ENCODE measurements at regions not wholly inside any gene's neighbourhood (a gene's known extent, or its start where the extent isn't known, plus 50 kb on each side); places are given as distances from the start of the nearest gene placed in this dataset.
A peak's percentile ranks its signal among the peaks of the same experiment; 100 is the strongest.
"Not testable (repeated sequence)": the region's sequence is repeated elsewhere in the genome, so short reads cannot be mapped to it uniquely, and the experiment has no call there.

DNA sequence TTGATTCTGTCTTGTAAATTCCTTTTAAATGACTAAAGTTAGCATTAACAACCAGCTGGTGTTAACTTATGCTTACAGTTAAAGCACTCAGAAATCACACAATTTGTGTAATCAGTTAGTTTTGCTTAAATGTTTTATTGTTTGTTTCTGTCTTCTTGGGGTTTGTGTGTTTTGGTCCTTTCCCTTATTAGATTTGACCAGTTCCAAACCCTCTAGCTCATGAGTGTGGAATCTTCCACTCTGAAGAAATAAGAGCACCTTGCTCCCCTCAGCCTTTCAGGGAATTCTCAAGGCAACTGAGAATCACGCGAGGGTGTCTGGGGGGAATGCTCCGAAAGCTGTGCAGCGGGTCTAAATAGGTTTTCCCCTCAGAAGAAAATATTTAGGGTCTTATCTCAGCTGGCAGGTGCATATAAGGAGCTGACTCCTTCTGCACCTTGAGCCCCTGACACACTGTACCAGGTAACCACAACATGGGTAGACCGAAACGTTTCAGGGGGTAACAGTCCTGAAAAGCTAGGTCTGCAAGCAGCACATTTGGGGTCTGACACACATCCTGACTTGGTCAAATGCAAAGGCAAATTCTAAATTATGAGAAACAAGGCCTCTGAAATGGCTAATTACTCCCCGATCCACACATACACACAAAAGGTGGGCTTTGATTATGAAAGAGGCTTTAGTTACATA lies 188.1 kb upstream of the ETV3 start:
- DNase-seq (ENCODE audit: low read depth): no peak

GRCh38 chr1:157325220-157325619 lies 187.0 kb upstream of the ETV3 start:
- DNase-seq (ENCODE audit: low read depth): no peak

GRCh38 chr1:157321972-157322371 lies 183.8 kb upstream of the ETV3 start:
- DNase-seq (ENCODE audit: low read depth): not testable (repeated sequence)

DNA sequence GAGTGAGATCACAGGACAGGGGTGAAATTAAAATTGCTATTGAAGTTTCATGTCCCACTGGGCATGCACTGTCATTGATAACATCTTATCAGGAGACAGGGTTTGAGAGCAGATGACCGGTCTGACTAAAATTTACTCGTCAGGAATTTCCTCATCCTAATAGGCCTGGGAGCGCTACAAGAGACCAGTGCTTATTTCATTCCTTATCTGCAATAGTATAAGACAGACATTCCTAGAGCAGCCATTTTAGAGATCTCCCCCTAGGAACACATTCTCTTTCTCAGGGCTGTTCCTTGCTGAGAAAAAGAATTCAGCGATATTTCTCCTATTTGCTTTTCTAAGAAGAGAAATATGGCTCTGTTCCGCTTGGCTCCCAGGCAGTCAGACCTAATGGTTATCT lies 181.4 kb upstream of the ETV3 start:
- DNase-seq (ENCODE audit: low read depth): no peak

- DNase-seq (ENCODE audit: low read depth): not testable (repeated sequence)
These were observed 179.0 kb upstream of the ETV3 start for GRCh38 chr1:157317229-157317628.

- no peak for DNase-seq (ENCODE audit: low read depth)
These were observed 177.3 kb upstream of the ETV3 start for GRCh38 chr1:157315544-157315943.

DNA sequence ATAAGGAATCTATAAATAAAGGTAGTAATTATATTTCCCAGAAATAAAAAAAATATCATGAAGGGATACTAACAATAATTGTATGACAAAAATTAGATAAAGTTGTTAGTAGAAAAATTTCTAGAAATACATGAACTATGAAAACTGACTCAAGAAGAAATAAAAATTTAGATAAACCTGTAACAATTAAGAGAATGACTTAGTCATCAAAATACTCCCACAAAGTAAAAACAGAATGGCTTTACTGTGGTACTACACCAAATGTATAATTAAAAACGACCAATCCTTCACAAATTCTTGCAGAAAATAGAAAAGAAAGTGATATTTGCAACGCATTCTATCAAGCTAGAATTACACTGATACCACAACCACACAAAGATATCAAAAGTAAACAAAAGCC lies 176.2 kb upstream of the ETV3 start:
- DNase-seq (ENCODE audit: low read depth): no peak

DNA sequence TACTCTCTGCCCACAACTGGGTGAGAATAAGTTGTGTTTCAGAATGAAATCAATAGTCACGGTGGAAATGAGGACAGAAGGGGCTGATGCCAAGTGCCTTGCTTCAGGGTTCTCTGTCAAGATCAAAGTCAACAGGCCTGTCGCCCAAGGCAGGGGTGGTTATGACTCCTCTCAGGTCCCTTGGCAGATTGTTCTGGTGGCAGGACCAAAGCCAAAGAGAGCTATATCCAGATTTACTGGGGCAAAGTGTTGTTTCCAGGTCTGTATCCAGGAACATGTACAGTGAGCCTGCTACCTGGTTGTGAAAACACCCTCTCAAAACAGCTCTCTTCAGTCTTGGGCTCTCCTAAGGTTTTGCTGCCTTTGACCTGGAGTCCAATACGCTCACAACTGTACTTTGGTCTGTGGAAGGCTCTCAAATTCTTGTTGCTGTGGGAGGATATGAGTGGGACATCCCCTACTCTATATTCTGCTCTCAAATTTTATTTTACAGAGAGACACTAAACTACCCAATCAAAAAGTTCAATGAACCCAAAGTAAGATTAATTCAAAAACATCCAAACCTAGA lies 175.1 kb upstream of the ETV3 start:
- no peak for DNase-seq (ENCODE audit: low read depth)

DNA sequence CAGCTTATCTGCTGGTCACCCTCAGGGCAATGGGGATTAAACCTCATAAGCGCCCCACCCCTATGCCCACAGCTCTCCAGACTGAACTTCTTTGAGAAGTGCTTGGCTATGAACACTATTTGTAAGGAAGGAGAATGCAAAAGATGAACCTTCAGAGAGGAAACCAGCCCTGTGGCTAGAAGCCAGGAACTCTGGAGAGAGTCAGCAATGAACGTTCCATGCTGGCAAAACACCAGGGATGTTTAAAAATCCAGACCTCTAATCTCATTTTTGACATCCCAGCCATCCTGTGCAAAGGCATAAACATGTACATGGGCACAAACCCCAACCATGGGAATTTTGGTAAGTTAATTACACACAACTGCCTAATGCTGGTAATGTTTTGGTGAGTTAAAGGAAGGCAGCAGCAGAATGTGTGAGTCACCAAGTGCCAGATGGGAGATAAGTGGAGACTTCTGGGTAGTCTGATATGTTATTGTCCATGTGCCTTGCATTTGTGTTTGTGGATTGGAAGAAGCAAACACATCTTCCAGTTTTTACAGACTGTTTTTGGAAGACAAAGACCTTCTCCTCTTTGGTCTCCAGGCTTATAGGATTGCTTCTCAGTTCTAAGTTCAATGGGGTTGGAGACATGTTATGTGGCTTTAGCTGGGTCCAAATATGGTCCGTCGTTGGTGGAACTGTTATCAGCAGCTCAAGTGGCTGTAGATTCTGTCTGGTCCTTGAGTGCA lies 174.1 kb upstream of the ETV3 start:
- peak; percentile 16 for DNase-seq (ENCODE audit: low read depth)

GRCh38 chr1:157311730-157312081 lies 173.5 kb upstream of the ETV3 start:
- DNase-seq (ENCODE audit: low read depth): no peak

DNA sequence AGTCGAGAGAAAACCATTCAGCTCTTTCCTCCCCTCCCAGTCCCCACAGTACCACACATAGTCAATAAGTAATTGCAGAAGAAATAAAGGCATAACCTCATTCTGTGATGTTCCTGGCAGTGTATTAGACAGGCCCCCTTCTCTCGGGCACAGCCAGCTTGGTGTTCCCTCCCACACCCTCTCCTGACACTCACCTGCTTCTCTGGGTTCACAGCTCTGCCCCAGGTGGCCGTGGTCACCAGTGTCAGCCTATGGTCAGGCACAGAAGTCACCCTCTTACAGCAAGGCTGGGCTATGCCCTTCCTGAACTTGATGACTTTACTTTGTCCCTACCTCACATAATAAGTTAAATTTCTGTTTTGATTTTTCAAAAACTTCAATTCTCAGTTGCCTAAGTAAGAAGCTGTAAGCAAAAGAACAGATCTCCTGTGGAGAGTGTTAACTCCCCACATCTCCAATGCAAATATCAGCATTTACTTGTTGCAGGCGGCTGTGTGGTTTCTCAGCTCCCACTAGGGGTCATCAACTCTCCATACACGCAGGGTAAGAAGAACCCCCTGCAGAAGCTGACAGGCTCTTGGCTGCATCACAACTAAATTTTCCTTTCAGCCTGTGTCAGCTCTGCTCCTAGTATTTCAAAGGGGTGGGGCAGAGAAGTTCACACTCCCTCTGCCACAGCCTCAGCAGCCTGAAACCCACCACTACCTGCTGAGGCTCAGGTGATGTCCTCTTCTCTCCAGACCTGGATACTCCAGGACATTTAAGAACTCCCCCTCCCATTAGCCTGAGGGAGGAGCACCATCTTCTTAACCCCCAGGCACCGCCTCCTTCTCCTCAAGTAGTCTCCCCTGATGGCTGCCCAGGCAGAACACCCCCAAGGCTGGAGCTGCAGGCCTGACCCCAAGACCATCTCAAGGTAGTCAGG lies 172.9 kb upstream of the ETV3 start:
- DNase-seq (ENCODE audit: low read depth): not testable (repeated sequence)

DNA sequence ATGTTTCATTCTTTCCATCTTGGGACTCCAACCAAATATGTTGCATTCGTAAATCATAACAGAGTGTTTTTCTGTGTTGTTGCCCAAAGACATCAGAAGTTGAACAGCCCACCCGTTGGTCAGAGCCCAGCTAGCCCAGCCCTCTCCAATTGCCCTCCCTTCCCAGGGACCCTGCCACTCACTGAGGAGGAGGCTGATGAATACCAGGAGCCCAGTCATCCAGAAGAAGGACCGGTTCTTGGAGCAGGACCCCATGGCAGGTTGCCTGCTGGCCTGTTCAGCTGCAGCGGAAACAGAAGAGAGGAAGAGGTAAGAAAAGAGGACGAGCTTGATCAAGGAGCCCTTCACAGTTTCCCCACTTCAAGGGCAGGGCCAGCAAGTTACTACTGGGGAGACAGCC lies 172.2 kb upstream of the ETV3 start:
- DNase-seq (ENCODE audit: low read depth): no peak

- no peak for DNase-seq (ENCODE audit: low read depth)
These were observed 169.3 kb upstream of the ETV3 start for GRCh38 chr1:157307491-157307890.

- DNase-seq (ENCODE audit: low read depth): no peak
These were observed 168.7 kb upstream of the ETV3 start for GRCh38 chr1:157306896-157307295.

- DNase-seq (ENCODE audit: low read depth): no peak
These were observed 166.1 kb upstream of the ETV3 start for GRCh38 chr1:157304271-157304670.

DNA sequence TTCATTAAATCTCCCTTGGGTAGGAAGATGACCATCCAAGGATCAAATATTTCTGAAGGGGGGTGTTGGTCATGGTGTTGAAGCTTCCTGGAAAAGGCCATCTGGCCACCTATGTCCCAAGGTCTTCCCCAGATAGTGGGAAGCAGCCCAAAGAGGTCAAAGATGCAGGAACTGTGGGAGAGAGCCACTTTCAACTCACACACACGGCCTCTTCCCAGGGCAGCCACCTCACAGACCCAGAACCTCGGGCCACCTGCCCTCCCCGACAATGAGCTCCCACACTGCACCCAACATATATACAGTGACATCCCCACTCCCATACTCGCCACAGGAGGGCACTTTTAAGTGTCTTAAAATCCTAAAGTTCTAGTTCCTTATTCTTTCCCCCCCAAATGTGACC lies 164.5 kb upstream of the ETV3 start:
- DNase-seq (ENCODE audit: low read depth): no peak

DNA sequence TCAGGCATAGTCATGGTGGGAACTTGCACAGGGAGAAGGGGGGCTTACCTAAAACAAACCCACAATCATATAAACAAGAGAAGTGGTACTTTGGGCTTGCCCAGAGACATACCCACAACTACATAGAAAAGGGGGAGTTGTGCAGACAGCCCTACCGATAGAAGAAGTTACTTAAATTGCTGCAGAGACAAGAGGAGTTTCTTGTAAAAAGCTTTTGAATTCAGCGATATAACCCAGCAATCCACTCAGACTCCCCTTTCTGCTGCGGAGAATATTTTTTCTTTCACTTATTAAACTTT lies 164.0 kb upstream of the ETV3 start:
- DNase-seq (ENCODE audit: low read depth): no peak

- DNase-seq (ENCODE audit: low read depth): no peak
These were observed 163.4 kb upstream of the ETV3 start for GRCh38 chr1:157301477-157302198.

DNA sequence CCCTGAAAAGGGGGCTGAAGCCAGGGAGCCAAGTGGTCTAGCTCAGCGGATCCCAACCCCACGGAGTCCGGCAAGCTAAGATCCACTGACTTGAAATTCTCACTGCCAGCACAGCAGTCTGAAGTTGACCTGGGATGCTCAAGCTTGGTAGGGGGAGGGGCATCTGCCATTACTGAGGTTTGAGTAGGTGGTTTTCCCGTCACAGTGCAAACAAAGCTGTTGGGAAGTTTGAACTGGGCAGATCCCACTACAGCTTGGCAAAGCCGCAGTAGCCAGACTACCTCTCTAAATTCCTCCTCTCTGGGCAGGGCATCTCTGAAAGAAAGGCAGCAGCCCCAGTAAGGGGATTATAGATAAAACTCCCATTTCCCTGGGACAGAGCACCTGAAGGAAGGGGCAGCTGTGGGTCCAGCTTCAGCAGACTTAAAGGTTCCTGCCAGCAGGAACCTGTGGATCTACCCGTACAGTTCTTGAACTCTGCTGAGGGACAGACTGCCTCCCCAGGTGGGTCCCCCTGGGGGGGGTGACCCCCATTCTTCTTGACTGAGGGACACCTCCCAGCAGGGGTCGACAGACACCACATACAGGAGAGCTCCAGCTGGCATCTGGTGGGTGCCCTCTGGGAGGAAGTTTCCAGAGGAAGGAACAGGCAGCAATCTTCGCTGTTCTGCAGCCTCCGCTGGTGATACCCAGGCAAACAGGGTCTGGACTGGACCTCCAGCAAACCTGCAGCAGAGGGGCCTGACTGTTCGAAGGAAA lies 156.4 kb upstream of the ETV3 start:
- not testable (repeated sequence) for DNase-seq (ENCODE audit: low read depth)

GRCh38 chr1:157292809-157293564 lies 154.8 kb upstream of the ETV3 start:
- DNase-seq (ENCODE audit: low read depth): no peak

All from M059J (cell line).